HEK293 (cell line): ENCODE measurements at regions not wholly inside any gene's neighbourhood (a gene's known extent, or its start where the extent isn't known, plus 50 kb on each side); places are given as distances from the start of the nearest gene placed in this dataset.

Experiments used
- CTCF ChIA-PET: fragments of 350-600 bp; formaldehyde crosslinking; extraction: SDS; loops from one replicate; lab custom pipeline; 2021; ENCODE audit warnings: antibody characterized with exemption; lab: Yijun Ruan, JAX
- POLR2A ChIA-PET: fragments of 300-600 bp; formaldehyde crosslinking; extraction: SDS; loops from one replicate; lab custom pipeline; 2020; ENCODE audit warnings: antibody characterized with exemption, inconsistent platforms; lab: Yijun Ruan, JAX
- H3K27ac ChIP-seq: fragments of 200-500 bp; sonication (Bioruptor generic); 2 replicates; pipeline ENCODE4 v1.5.1; 2014; ENCODE audit warnings: low read depth, low read length, control low read depth, inconsistent platforms; ENCODE audit errors: extremely low read depth
- H3K36me3 ChIP-seq, 2 experiments: fragments of 200-500 bp in 1 of 2; sonication (Bioruptor generic) in 1 of 2; 1 replicate in 1 of 2; 2 replicates in 1 of 2; pipeline ENCODE4 v1.5.1; 2014 to 2017; ENCODE audit warnings: inconsistent platforms in 2 of 2, low read length in 2 of 2; ENCODE audit not compliant: control insufficient read depth in 2 of 2, insufficient read depth in 1 of 2
- H3K4me1 ChIP-seq: fragments of 200-500 bp; sonication (Bioruptor generic); 2 replicates; pipeline ENCODE4 v1.5.1; 2014; ENCODE audit warnings: mild to moderate bottlenecking, low read length, inconsistent platforms; ENCODE audit not compliant: control insufficient read depth, insufficient read depth
- H3K4me3 ChIP-seq: 2 replicates; pipeline ENCODE4 v1.5.1; 2011; ENCODE audit warnings: low read depth, mild to moderate bottlenecking, control low read depth, low read length, moderate library complexity
- H3K9me3 ChIP-seq: fragments of 200-500 bp; sonication (Bioruptor generic); 2 replicates; pipeline ENCODE4 v1.5.1; 2014; ENCODE audit warnings: low read depth, low read length, inconsistent platforms; ENCODE audit not compliant: control insufficient read depth, insufficient read depth
- KLF9 ChIP-seq: fragments of 450-650 bp; formaldehyde crosslinking; IDR thresholded peaks from 2 replicates; pipeline ENCODE4 v1.5.1; 2016; ENCODE audit warnings: missing biosample characterization, missing genetic modification characterization, low read depth
- MYNN ChIP-seq: fragments of 450-650 bp; formaldehyde crosslinking; IDR thresholded peaks from 2 replicates; pipeline ENCODE4 v1.5.1; 2016; ENCODE audit warnings: missing biosample characterization, missing genetic modification characterization, borderline replicate concordance
- ZBTB26 ChIP-seq: fragments of 450-650 bp; formaldehyde crosslinking; optimal IDR thresholded peaks from 2 replicates; pipeline ENCODE3; 2016; ENCODE audit warnings: missing biosample characterization, mild to moderate bottlenecking, missing genetic modification characterization
- ZBTB49 ChIP-seq: fragments of 450-650 bp; formaldehyde crosslinking; IDR thresholded peaks from 2 replicates; pipeline ENCODE4 v1.5.1; 2016; ENCODE audit warnings: missing biosample characterization, missing genetic modification characterization, low read depth
- ZIC2 ChIP-seq: fragments of 450-650 bp; formaldehyde crosslinking; IDR thresholded peaks from 2 replicates; pipeline ENCODE4 v1.5.1; 2016; ENCODE audit warnings: missing biosample characterization, missing genetic modification characterization
- ZNF114 ChIP-seq: fragments of 450-650 bp; formaldehyde crosslinking; IDR thresholded peaks from 2 replicates; pipeline ENCODE4 v1.5.0; 2017; ENCODE audit warnings: missing biosample characterization, missing genetic modification characterization
- ZNF133 ChIP-seq: fragments of 450-650 bp; formaldehyde crosslinking; IDR thresholded peaks from 2 replicates; pipeline ENCODE4 v1.5.1; 2016; ENCODE audit warnings: missing biosample characterization, missing genetic modification characterization
- ZNF148 ChIP-seq: fragments of 450-650 bp; formaldehyde crosslinking; IDR thresholded peaks from 2 replicates; pipeline ENCODE4 v1.5.0; 2017; ENCODE audit warnings: missing biosample characterization, missing genetic modification characterization, borderline replicate concordance
- ZNF202 ChIP-seq: fragments of 450-650 bp; formaldehyde crosslinking; IDR thresholded peaks from 2 replicates; pipeline ENCODE4 v1.5.1; 2016; ENCODE audit warnings: missing biosample characterization, missing genetic modification characterization, borderline replicate concordance
- ZNF239 ChIP-seq: fragments of 450-650 bp; formaldehyde crosslinking; IDR thresholded peaks from 2 replicates; pipeline ENCODE4 v1.5.1; 2016; ENCODE audit warnings: missing biosample characterization, missing genetic modification characterization
- ZNF274 ChIP-seq, 2 experiments: fragments of 200-500 bp in 1 of 2; fragments of 450-650 bp in 1 of 2; sonication (Bioruptor generic) in 1 of 2; formaldehyde crosslinking in 1 of 2; IDR thresholded peaks; 2 replicates each; pipeline versions ENCODE4 v1.5.1 to v1.6.1; 2014 to 2016; ENCODE audit warnings: borderline replicate concordance in 1 of 2, inconsistent platforms in 1 of 2, low read length in 1 of 2, missing biosample characterization in 1 of 2, missing genetic modification characterization in 1 of 2
- ZNF362 ChIP-seq: fragments of 450-650 bp; formaldehyde crosslinking; IDR thresholded peaks from 2 replicates; pipeline ENCODE4 v1.5.1; 2016; ENCODE audit warnings: missing biosample characterization, missing genetic modification characterization
- ZNF398 ChIP-seq: fragments of 450-650 bp; formaldehyde crosslinking; IDR thresholded peaks from 2 replicates; pipeline ENCODE4 v1.5.1; 2017; ENCODE audit warnings: missing biosample characterization, missing genetic modification characterization
- ZNF558 ChIP-seq: fragments of 450-650 bp; formaldehyde crosslinking; IDR thresholded peaks from 2 replicates; pipeline ENCODE4 v1.5.1; 2016; ENCODE audit warnings: missing biosample characterization, missing genetic modification characterization
- ZNF560 ChIP-seq: fragments of 450-650 bp; formaldehyde crosslinking; IDR thresholded peaks from 2 replicates; pipeline ENCODE4 v1.5.1; 2017; ENCODE audit warnings: missing biosample characterization, missing genetic modification characterization, borderline replicate concordance
- ZNF654 ChIP-seq: fragments of 450-650 bp; formaldehyde crosslinking; IDR thresholded peaks from 2 replicates; pipeline ENCODE4 v1.5.1; 2016; ENCODE audit warnings: low read depth, missing biosample characterization, missing genetic modification characterization
- ZNF792 ChIP-seq: fragments of 450-650 bp; formaldehyde crosslinking; IDR thresholded peaks from 2 replicates; pipeline ENCODE4 v1.5.1; 2016; ENCODE audit warnings: missing biosample characterization, missing genetic modification characterization
- ZSCAN4 ChIP-seq: fragments of 450-650 bp; formaldehyde crosslinking; IDR thresholded peaks from 2 replicates; pipeline ENCODE4 v1.5.1; 2017; ENCODE audit warnings: missing biosample characterization, missing genetic modification characterization

- TF ChIP-seq ZSCAN4 (tag by site-specific recombination) (no peak), ZNF148 (no peak), ZNF202 (no peak), MYNN (tag by site-specific recombination) (no peak), ZNF274 (IDR thresholded peaks at IDR 0.05; ENCODE audit: low read length) (no peak), ZNF274 (tag by site-specific recombination; IDR thresholded peaks at IDR 0.05; ENCODE audit: borderline replicate concordance) (no peak), ZNF654 (tag by site-specific recombination) (no peak)
- CTCF ChIA-PET: no interaction called here
- POLR2A ChIA-PET: no interaction called here
- no peak overlapping the region for H3K4me3 ChIP-seq
- H3K27ac ChIP-seq: no peak overlapping the region
- no peaks in the 10 kb centered on the region for H3K4me1 ChIP-seq
- no peaks in the 10 kb centered on the region for H3K9me3 ChIP-seq
- no peaks in the 10 kb centered on the region for H3K36me3 ChIP-seq
Observed at GRCh38 chr15:39291690-39292089, 289.2 kb upstream of the THBS1 start.

- no peak for TF ChIP-seq ZBTB49 (tag by site-specific recombination)
- no peak for TF ChIP-seq ZNF398 (tag by site-specific recombination)
- TF ChIP-seq ZNF560 (tag by site-specific recombination): no peak
- no peak for TF ChIP-seq ZNF792 (tag by site-specific recombination)
- no peak for TF ChIP-seq KLF9 (tag by site-specific recombination)
- no peak for TF ChIP-seq ZNF558 (tag by site-specific recombination)
- no peak for TF ChIP-seq ZNF362 (tag by site-specific recombination)
- TF ChIP-seq ZBTB26: no peak
- no peak for TF ChIP-seq ZNF133 (tag by site-specific recombination)
- no peak for TF ChIP-seq ZNF114 (tag by site-specific recombination)
- no peak for TF ChIP-seq ZNF239
- TF ChIP-seq ZIC2 (tag by site-specific recombination): no peak
- Histone ChIP-seq H3K4me3 (no peak overlapping the region), H3K4me1 (no peaks in the 10 kb centered on the region), H3K36me3 (no peaks in the 10 kb centered on the region), H3K27ac (no peak overlapping the region), H3K9me3 (no peaks in the 10 kb centered on the region)
- POLR2A ChIA-PET: no interaction called here
- CTCF ChIA-PET: interaction anchor here (0.6 kb wide), 1 partner anchor 49 kb away, joined by 3 read pairs; no protein-coding TSS in a partner anchor
Observed at GRCh38 chr15:39296955-39297354, 283.9 kb upstream of the THBS1 start.
